ENCODE measurements at regions not wholly inside any gene's neighbourhood (a gene's known extent, or its start where the extent isn't known, plus 50 kb on each side); places are given as distances from the start of the nearest gene placed in this dataset.
A peak's percentile ranks its signal among the peaks of the same experiment; 100 is the strongest.
"Not testable (repeated sequence)": the region's sequence is repeated elsewhere in the genome, so short reads cannot be mapped to it uniquely, and the experiment has no call there.

GRCh38 chr2:224650815-224651439, 65.2 kb downstream of the CCDC195 start:
- peak; percentile 47 for DNase-seq (ENCODE audit: low read depth)

DNA sequence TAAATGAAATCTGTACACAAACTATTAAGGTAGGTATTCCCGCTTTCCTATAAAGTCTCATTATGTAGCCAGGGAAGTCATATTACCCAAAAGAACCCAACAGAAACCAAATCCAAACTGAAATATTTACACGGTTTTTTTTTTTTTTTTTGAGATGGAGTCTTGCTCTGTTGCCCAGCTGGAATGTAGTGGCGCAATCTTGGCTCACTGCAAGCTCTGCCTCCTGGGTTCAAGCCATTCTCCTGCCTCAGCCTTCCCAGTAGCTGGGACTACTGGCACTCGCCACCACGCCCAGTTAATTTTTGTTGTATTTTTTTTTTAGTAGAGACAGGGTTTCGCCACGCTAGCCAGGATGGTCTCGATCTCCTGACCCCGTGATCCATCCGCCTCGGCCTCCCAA, 62.5 kb upstream of the CUL3 start:
- not testable (repeated sequence) for DNase-seq (ENCODE audit: low read depth)

- no peak for DNase-seq (ENCODE audit: low read depth)
Observed at GRCh38 chr2:224646242-224646846, 61.2 kb upstream of the CUL3 start.

GRCh38 chr2:224645722-224646121, 60.6 kb upstream of the CUL3 start:
- no peak for DNase-seq (ENCODE audit: low read depth)

DNA sequence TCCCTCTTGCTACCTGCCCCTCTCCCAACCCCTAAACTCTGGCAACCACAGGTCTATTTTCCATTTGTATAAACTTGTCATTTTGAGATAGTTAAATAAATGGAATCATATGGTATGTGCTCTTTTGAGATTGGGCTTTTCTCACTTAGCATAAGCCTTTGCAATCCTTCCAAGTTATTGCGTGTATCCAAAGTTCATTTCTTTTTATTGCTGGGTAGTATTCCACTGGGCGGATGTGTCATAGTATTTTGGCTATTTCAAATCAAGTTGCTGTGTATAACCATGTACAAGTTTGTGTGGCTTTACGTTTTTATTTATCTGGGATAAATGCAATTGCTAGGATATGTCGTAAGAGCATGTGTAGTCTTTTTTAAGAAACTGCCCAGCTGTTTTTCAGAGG, 55.5 kb upstream of the CUL3 start:
- DNase-seq (ENCODE audit: low read depth), result no peak

- DNase-seq (ENCODE audit: low read depth), result no peak
Observed at GRCh38 chr2:224638301-224638823, 53.2 kb upstream of the CUL3 start.
